GM12865 (cell line): ENCODE measurements at regions not wholly inside any gene's neighbourhood (a gene's known extent, or its start where the extent isn't known, plus 50 kb on each side); places are given as distances from the start of the nearest gene placed in this dataset.

Experiments
- DNase-seq: peaks from one replicate; pipeline ENCODE4 v3.0.0; 2010; ENCODE audit warnings: low read depth
- H3K4me3 ChIP-seq: 2 replicates; pipeline ENCODE4 v1.5.1; 2011; ENCODE audit warnings: mild to moderate bottlenecking, low read depth, low read length, control low read depth
- TF ChIP-seq, protein P1 (sequence below): IDR thresholded peaks from 2 replicates; pipeline ENCODE4 v1.5.1; 2011; ENCODE audit warnings: low read length, control low read depth, low read depth, inconsistent platforms; ENCODE audit not compliant: insufficient read depth; ENCODE audit errors: missing control alignments

DNA sequence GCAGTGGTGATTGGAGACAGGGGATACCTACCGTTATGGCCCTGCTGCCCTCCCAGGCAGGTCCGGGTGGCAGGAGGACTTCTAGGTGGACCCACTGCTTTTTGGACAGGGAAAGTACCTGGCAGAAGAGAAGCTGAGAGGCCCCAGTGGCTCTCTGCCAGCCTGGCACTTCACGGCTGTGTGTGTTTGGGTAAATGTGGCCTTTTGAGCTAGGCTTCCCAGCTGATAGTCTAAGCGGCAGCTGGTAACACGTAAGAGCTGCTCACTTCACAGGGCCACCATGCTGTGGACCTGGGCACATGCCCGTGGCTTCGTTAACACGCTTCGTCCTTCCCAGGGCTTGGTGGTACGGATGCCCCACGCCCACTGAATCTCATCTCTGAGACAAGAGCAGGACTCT lies 92.0 kb upstream of the CLCN4 start:
- no peak overlapping the region for H3K4me3 ChIP-seq
- TF ChIP-seq, protein P1, sequence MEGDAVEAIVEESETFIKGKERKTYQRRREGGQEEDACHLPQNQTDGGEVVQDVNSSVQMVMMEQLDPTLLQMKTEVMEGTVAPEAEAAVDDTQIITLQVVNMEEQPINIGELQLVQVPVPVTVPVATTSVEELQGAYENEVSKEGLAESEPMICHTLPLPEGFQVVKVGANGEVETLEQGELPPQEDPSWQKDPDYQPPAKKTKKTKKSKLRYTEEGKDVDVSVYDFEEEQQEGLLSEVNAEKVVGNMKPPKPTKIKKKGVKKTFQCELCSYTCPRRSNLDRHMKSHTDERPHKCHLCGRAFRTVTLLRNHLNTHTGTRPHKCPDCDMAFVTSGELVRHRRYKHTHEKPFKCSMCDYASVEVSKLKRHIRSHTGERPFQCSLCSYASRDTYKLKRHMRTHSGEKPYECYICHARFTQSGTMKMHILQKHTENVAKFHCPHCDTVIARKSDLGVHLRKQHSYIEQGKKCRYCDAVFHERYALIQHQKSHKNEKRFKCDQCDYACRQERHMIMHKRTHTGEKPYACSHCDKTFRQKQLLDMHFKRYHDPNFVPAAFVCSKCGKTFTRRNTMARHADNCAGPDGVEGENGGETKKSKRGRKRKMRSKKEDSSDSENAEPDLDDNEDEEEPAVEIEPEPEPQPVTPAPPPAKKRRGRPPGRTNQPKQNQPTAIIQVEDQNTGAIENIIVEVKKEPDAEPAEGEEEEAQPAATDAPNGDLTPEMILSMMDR = no peak
- DNase-seq = no peak

DNA sequence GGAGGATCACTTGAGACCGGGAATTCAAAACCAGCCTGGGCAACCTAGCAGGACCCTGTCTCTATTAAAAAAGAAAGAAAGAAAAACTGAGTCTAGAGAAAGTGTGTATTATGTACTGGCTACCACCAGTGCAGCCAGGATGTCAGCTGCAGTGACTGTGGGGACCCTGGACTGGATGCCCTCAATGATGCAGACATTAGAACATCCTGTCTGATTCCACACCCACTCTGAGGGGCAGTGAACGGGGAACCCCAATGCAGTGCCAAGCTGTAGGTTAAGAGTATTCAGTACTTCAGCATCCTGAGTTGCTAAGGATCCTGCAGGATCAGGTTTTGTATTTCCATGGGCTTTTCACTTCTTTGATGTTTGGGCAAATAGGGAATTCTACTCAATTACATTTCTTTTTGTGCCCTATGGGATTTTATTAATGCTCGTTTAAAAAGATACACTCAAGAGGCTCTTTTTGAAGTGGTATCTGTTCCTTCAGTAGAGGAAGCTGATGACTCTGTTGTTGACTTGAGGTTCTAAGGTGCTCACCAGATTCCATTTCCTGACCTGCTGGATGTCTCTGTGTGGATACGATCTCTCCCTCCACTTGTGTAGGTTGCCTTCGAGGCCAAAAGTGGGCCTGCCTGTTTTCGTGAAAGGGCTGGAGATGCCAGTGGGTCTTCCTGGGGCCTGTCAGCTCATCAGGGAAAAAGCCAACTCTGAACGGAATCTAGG lies 85.9 kb upstream of the CLCN4 start:
- TF ChIP-seq, protein P1 = no peak
- H3K4me3 ChIP-seq = no peak overlapping the region
- DNase-seq = no peak

DNA sequence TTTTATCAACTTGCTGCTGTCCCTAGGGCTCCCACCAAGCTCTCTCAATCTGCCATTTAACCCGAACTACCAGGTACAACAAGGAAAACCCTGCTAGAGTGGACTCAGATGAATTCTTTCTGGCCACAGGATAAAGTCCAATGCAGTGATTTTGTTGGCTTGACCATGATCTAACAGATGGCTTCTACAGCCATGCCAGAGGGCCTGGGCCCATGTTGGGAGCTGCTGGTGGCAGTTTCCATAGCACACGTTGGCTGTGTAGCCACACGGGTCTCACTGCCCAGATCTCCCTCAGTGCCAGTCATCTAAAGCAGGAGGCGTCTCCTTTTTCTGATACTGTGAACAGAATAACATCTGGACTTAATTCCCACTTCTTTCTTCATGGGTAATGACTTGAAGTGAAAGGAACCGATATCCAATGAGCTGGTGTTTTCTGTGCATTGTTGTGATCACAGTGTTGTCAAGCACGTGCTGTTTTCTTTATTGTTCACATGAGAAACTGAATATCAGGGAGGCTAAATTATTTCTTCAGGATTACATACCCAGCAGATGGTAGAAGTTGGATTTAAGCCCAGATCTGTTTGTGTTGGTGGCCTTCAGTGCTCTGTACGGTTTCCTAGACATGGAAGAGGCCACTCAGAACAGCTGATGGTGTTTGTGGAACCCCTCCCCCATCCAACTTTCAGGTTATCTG lies 85.2 kb upstream of the CLCN4 start:
- H3K4me3 ChIP-seq = no peak overlapping the region
- TF ChIP-seq, protein P1 = no peak
- DNase-seq = no peak

DNA sequence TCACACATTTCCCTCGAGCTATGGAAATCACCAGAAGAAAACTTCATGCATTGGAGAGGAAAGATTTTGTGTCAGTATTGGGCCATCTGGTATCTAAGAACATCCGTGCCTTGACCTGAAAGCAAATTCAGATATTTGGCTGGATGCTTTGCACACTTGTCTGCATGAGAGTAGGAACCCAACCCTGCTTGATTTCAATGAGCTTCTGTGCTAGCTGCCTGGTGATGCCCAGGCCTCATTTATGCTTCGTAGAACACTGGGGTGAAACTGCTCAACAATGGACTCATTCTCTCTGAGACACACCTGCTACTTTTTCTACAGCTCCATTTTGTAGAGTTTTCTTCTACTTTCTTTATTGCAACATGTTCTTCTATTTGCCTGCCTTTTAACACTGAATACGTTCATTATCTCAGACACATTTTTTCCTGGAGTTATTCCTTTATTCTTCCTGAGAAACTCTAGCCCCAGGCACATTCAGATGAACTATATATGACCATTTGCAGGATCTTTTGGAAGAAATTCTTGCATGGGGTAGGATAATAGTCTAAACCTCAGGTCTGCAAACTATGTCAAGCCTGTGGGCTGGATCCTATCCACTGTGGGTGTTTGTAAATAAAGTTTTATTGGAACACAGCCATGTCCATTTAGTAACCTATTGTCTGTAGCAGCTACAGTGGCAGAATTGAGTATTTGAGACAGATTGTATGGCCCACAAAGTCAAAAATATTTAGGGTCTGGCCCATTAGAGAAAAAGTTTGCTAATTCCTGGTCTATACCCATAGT lies 83.8 kb upstream of the CLCN4 start:
- no peak for DNase-seq
- TF ChIP-seq, protein P1 = no peak
- no peak overlapping the region for H3K4me3 ChIP-seq

DNA sequence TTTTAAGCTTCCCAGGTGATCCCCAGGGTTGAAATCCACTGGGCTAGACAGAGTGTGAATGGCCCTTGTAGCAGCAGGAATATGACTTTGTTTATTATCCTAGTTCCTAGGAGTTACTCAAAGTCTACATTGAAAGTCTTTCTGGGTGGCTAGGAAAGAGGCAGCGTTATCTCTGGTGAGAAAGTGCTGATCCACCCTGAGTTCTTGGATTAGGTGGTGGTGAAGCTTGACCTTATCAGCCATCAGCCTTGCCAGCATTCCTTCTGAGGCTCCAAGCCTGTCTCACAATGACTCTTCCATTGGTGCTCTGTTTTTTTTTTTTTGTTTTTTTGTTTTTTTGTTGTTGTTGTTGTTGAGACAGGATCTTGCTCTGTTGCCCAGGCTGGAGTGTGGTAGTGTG lies 83.1 kb upstream of the CLCN4 start:
- DNase-seq = no peak
- H3K4me3 ChIP-seq = no peak overlapping the region
- TF ChIP-seq, protein P1 = no peak

DNA sequence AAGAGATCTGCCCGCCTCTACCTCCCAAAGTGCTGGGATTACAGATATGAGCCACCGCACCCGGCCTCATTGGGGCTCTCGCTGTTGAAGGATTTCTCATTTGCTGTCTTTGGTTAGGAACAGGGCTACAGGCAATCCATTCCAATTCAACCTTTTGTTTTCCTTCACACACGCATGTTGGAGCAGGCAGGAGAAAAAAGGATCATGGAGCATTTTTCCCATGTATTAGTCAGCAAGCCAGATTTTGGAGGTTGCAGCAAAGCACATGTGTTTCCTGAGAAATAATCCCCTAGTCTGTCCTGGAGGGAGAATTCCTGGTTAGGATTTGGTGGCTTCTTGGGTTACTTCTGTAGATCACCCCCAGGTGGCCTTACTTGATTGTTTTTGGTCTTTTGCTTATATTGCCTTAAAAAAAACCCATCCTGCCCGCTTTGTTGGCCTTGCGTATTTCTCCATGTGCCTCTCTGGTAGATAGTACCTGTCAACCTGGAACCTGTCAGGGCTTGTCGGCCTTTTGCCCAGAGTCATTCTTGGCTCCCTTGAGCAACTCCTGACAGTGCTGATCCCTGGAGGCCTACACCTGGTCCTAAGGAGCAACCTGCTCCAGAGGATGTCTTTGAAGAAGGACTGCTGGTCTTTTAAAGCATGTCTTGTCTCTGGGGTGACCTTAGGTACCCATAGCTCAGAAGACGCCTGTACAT lies 82.4 kb upstream of the CLCN4 start:
- H3K4me3 ChIP-seq = no peak overlapping the region
- no peak for DNase-seq
- TF ChIP-seq, protein P1 = no peak
